WI38 (cell line): ENCODE measurements at regions not wholly inside any gene's neighbourhood (a gene's known extent, or its start where the extent isn't known, plus 50 kb on each side); places are given as distances from the start of the nearest gene placed in this dataset.

Source experiments
- H3K4me3 ChIP-seq: 2 replicates; pipeline ENCODE4 v1.5.1; 2011; ENCODE audit warnings: low read depth, mild to moderate bottlenecking, control low read depth, low read length
- TF ChIP-seq, protein P1 (sequence below): IDR thresholded peaks from 2 replicates; pipeline ENCODE4 v1.5.1; 2012; ENCODE audit warnings: low read depth, mild to moderate bottlenecking, control low read depth, low read length

- TF ChIP-seq, protein P1, sequence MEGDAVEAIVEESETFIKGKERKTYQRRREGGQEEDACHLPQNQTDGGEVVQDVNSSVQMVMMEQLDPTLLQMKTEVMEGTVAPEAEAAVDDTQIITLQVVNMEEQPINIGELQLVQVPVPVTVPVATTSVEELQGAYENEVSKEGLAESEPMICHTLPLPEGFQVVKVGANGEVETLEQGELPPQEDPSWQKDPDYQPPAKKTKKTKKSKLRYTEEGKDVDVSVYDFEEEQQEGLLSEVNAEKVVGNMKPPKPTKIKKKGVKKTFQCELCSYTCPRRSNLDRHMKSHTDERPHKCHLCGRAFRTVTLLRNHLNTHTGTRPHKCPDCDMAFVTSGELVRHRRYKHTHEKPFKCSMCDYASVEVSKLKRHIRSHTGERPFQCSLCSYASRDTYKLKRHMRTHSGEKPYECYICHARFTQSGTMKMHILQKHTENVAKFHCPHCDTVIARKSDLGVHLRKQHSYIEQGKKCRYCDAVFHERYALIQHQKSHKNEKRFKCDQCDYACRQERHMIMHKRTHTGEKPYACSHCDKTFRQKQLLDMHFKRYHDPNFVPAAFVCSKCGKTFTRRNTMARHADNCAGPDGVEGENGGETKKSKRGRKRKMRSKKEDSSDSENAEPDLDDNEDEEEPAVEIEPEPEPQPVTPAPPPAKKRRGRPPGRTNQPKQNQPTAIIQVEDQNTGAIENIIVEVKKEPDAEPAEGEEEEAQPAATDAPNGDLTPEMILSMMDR = no peak
Measured at GRCh38 chr7:113784316-113784715, 134.5 kb downstream of the PPP1R3A start.

GRCh38 chr7:113783403-113783802, 135.4 kb downstream of the PPP1R3A start:
- TF ChIP-seq, protein P1 = no peak
- H3K4me3 ChIP-seq = no peak overlapping the region

More at GRCh38 chr7:113784316-113784715, 134.5 kb downstream of the PPP1R3A start:
- H3K4me3 ChIP-seq = no peak overlapping the region

GRCh38 chr7:113775804-113776203, 143.0 kb downstream of the PPP1R3A start:
- H3K4me3 ChIP-seq = no peak overlapping the region
- TF ChIP-seq, protein P1 = no peak

- TF ChIP-seq, protein P1 = no peak
- H3K4me3 ChIP-seq = no peak overlapping the region
Measured at GRCh38 chr7:113775401-113775800, 143.4 kb downstream of the PPP1R3A start.

- TF ChIP-seq, protein P1 = 0 out of 2 replicates have a peak, but pooled peaks have one; percentile 25
- no peak overlapping the region for H3K4me3 ChIP-seq
Measured at GRCh38 chr7:113774182-113774807, 144.5 kb downstream of the PPP1R3A start.

GRCh38 chr7:113770146-113770738, 148.6 kb downstream of the PPP1R3A start:
- H3K4me3 ChIP-seq = no peak overlapping the region
- TF ChIP-seq, protein P1 = no peak

DNA sequence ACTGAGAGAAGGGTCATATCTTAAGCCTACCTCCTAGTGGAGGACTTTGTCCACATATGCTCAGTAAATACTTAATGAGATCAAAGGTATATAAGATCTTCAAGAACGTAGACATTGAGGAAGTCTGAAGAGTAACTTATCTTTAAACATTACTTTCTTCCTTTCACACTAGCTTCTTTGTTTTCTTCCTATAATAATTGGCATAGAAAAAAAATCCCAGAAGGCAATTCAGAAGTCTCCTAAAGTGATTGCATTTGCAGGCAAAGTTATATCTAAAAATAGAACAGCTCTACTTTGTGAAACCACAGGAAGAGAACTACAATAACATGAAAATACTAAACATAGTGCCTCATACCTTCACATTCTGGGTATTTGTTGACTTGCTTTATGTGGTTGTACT, 150.4 kb downstream of the PPP1R3A start:
- TF ChIP-seq, protein P1 = no peak
- H3K4me3 ChIP-seq = no peak overlapping the region
